ENCODE measurements at regions not wholly inside any gene's neighbourhood (a gene's known extent, or its start where the extent isn't known, plus 50 kb on each side); places are given as distances from the start of the nearest gene placed in this dataset.

DNA sequence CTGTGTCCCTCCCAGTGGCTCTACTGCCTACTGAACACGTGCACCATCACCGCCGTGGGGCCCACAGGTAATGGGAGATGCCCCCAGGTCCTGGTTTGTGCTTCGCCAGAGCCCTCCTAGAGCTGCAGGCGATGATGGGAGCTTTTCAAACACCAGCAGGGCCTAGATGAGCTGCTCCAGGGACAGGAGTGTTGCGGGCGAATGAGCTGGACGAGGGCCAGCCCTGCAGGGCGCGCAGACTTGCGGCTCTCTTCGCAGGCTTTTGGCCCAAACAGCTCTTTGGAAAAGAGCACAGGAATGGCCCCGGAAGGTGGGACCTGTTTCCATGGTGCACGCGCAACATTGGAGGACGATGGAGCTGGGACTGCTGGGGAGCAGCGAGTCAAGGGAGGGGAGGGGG lies 409.3 kb upstream of the SULF2 start:
- DNase-seq: no peak

DNA sequence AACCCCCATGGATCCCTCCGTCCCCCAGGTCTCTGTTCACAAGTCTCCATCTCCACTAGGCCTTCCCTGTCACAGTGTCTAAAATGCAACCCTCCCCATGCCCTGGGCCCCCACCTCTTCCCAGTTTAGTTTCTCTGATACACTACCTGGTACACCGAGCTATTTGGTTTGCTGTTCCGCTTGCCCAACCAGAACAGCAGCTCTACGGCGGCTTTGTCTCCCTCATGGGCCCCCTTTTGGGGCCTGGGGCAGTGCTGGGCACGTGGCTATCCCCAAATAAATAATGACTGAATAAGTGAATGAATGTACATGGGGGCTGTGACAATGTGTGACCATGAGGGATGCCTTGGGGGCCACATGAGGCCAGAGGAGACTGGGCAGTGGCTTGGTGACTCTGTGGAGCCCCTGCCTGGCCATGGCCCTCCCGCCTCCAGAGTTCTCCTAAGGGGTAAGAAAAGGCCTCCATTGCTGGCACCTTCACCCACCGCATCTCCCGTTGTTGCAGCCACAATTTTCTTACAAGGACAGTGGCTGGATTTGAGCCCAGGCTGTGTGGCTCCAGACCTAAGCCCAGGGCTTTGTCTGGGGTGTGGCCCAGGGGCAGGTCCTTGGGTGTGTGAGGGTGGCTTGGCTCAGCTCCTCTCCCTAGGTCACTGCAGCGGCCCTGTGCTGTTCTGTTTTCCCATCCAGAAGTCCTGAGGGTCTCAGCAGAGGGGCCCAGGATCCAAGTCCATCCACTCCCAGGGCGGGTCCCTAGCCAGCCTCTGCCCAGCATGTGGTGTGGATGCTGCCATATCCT lies 408.5 kb upstream of the SULF2 start:
- no peak for DNase-seq

DNA sequence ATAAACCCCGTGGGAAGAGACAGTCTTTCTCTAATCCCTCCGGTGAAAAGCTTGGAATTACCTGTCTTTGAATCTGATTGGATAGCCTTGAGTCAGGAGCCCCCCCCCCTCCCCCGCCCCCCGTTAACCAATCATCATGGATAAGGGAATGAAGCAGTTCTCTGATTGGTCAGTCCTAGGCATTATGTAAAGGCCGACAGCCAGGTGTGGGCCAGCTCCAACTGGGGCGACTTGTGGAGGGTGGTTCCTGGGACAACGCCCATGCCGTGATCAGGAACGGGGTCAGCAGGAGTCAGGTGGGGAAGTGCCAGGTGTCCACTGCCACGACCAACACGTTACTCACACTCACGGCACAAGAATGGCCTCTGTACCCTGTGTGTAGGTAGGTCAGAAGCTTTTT lies 406.8 kb upstream of the SULF2 start:
- DNase-seq: no peak

DNA sequence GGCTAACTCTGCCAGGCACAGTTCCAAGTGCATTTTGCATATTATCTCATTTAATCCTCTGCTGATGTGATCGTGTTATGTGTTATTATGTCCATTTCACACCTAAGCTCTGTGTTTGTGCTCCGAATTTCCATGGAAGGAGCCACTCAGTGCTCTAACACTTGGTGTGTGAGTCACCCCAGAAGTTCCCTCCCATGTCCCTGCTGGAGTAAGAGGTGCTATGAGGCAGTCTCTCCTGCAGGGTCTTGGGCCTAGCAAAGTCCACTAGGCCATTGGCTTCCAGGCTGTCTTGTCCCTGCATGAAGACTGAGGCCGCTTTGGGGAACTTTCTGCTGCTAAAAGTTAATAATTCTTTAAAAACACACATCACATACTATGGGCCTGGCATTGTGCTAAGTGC lies 405.9 kb upstream of the SULF2 start:
- no peak for DNase-seq

DNA sequence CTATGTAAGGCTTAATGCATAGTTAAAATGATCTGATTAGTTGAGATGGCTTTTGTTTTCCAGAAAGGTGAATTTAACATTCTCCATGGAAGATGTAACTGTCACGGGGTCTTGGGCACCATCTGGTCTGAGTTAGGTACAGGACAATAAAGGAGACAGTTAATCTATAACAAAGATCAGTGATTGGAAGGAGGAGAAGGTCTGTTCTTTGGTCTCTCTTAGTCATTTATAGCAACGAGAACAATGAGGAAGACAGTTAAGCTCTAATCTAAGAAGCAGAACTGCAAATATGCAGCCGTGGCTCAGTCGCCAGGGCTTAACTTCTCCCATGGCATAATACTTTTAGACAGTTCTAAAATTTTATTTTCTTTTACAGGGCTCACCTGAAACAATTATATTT lies 405.5 kb upstream of the SULF2 start:
- no peak for DNase-seq

DNA sequence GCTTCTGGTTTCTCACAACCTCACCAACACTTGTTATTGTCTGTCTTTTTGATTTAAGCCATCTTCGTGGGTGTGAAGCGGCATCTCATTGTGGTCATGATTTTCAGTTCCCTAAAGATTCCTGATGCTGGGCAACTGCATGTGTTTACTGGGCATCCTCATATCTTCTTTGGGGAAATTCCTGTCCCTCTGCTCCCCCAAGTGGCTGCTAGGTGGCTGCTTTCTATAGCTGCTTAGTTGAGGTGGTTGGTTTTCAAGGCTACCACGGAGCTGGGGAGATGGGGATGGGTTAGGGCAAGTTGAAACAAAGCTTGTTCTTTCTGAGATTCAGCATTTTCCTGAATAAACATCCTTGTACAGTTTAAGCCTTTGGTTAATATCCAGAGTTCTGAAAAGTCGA lies 403.9 kb upstream of the SULF2 start:
- no peak for DNase-seq

DNA sequence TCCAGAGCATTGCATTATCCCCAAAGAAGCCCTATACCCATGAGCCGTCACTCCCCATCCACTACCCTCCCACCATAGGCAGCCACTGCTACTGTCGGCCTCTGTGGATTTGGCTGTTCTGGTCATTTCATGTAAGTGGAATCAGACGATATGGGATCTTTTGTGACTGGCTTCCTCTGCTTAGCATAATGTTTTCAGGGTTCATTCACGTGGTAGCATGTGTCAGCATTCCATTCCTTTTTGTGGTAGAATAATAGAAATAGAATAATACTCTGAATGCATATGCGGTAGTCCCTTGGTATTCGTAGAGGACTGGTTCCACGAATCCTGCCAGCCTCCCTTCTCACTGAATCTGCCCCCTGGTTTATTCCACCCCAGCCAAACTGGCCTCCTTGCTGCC lies 402.6 kb upstream of the SULF2 start:
- DNase-seq: no peak

DNA sequence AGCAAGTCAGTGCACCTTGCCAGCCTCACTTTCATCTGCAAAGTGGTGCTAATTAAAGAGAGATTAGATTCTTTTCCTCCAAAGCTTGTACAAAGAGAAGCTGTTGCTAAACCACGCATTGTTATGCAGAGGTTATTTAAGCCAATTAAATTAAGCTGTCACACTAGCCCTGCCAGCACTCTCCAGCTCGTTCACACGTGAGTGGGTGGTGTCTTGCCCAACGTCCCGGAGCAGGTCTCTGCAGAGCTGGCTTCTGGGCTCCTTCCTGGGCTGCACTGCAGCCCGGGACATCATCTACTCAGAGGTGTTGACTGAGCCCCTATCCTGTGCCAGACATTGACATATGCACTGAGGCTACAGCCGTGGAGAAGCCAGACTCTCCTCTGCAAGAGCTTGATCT lies 401.6 kb upstream of the SULF2 start:
- no peak for DNase-seq

DNA sequence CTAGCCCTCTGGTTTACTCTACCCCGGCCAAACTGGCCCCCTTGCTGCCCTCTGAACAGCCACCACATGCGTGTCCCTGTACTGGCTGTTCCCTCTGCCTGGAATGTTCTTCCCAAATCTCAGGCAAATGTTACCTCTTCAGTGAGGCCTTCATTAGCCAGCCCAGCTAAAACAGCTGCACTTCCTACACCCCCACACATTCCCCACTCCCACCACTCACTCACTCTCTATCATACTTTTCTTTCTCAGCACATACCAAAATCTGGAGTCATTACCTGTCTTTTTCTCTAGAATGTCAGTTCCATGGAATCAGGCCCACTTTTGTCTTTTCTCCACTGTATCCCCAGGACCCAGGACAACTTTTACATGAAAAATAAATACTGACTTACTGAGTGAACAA lies 401.2 kb upstream of the SULF2 start:
- no peak for DNase-seq

DNA sequence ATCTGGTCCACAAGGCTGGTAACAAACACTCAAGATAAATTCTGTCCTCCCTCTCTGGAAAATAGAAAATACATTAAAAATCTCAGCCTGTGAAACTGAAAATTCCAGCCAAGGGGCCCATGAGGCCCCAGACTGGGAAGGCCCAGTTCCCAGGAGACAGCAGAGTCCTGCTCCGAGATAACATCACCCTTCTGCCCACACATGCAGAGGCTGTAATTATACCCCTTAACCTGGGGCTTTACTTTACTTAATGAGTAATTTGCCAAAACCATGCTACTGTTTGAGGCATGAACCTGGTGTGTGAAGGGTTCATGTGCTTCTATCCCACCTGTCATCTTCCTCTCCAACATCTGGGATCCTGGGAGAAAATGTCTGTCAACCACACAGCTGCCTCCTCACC lies 398.9 kb upstream of the SULF2 start:
- peak; percentile 20 for DNase-seq

DNA sequence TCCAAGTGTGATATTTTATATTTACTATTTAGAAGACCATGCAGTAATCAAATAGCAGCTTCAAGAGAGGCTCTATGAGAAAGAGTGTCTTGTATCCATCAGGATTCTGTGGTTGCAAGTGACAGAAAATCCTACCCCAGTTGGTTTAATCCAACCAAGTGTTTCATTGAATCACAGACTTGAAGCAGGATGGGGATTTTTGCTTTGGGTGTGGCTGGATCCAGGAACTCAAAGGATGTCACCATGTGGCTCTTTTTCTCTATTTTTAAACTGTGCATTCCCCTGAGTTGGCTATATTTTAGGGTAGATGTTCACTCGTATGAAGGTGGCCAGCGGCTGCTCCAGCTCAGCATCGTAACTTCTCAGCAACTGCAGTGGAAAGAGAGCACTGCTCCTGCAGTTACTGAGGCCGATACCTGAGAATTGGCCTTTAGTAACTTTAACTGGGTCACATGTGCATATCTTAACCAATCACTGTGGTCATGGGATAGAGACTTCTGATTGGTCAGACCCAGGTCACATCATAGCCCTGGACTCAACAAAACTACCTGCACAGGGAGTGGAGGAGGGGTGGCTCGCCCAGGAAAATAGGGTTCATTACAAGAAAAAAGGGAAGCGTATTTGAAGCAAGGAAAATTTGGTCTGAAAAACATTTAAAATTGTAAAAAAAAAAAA lies 396.1 kb upstream of the SULF2 start:
- DNase-seq: no peak

DNA sequence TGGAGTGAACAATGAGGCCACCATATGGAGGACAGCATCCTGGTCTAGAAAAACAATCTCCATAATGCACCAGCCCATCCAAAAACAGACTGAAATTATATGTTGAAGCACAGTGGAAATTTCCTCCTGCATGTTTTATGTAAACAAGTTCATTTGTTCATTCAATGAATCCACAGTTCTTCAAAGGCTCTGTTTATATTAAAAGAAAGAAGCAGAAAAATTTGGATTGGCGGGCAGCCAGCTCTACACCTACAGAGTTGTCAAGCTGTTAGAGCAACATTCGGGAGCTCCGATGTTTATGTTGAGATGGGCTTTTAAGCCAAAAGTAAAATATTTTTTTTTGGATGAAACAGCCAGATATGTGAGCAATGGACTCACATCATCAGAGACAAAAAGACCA lies 395.3 kb upstream of the SULF2 start:
- DNase-seq: no peak

DNA sequence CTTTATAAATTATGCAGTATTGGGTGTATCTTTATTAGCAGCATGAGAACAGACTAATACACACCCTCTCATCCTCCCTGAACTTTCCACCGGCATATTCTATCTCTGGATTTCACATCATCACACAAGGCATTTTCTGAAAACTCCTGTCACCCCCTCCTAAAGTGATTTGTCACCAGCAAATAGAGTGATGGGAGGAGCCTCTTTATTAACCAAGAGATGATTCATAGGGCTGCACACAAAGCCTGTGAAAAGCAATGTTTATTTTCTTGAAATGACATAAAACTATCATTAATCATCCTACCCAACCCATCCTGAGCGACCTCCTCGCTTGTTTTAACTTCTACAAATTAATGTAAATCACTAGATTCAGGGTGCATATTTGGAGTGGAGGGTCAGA lies 394.7 kb upstream of the SULF2 start:
- no peak for DNase-seq

DNA sequence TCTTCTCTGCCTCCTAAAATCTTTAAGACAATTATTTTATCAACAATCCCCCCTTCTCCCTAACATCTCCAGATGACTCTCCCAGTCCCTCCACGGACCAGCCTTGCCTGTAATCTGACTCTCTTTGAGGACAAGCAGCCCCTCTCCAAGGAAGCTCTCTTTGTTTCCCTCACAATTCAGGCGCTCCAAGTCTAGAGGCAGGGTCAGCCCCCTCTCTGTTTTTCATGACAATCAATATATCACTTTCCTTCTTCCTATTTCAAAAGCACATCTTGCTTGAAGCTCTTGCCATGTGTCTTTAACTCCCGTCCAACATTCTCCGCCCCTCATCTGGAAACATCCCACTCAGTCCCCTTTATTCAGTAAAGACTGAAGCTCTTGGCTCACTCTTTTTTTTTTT lies 393.4 kb upstream of the SULF2 start:
- DNase-seq: no peak

DNA sequence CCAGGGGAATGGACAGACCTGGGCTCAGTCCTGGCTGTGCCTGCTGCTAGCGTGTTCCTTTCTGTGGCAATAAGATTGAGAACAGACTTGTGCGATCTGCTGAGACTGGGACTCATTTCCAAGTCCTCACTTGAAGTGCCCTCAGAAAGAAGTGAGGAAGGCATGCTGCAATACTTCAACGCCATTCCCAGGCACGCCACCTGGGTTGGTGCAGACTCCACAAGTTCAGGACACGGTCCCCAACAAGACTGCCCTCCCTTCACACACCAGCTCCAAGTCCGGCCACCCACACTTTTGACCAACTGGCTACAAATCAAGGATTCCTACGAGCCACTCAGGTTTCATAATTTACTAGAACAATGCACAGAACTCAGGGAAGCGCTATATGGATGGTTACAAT lies 391.8 kb upstream of the SULF2 start:
- no peak for DNase-seq

DNA sequence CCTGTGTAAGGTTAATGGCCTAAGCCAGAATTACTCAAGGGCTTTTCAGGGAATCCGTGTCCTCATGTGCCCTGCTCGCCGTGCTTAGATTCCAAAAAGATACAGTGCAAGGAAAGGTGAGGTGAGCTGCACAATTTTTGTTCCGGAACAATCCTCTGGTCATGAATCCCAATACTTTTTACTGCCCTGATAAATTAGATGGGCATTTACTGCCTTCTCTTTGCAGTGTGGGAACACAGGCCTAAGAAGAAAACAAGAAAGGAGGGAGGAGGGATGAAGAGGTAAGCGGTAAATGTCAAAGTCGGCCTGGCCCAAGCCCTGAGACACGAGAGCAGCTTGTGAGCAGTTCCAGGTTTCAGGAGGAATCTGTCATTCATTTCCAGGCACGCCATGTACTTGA lies 390.9 kb upstream of the SULF2 start:
- no peak for DNase-seq

DNA sequence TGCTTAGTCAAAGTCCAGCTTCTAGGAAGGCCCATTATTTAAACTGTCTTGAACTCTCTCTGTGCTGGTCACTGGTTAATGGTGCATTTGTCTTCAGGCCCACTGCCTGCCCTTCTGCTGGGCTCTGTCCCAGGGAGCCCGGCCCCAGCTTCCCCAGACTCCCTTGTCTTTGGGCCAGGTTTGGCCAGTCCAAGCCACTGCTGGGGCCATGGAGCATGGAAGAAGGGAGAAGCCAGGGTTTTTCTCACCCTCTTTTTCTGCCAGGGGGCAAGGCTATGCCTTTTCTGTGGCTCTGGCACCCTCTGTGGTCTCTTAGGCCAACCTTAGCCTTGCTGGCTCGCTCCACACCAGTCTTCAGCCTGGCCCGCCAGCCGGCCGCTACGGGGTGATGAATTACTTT lies 390.0 kb upstream of the SULF2 start:
- no peak for DNase-seq

DNA sequence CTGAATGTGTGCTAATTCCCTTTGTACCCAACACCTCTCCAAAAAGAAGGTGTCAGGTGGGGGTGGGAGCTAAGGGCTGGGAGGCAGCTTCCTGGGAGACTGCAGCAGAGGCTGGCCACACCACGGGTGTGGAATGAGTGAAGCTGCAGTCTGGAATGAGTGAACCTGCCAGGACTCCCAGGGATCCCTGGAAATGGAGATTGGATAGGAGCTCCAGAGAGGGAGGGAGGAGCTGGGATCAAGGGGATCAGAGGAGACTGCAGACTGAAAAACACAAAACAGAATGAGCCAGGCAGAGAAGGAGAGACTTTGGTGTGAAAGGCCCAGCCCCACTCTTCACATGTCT lies 387.0 kb upstream of the SULF2 start:
- no peak for DNase-seq

DNA sequence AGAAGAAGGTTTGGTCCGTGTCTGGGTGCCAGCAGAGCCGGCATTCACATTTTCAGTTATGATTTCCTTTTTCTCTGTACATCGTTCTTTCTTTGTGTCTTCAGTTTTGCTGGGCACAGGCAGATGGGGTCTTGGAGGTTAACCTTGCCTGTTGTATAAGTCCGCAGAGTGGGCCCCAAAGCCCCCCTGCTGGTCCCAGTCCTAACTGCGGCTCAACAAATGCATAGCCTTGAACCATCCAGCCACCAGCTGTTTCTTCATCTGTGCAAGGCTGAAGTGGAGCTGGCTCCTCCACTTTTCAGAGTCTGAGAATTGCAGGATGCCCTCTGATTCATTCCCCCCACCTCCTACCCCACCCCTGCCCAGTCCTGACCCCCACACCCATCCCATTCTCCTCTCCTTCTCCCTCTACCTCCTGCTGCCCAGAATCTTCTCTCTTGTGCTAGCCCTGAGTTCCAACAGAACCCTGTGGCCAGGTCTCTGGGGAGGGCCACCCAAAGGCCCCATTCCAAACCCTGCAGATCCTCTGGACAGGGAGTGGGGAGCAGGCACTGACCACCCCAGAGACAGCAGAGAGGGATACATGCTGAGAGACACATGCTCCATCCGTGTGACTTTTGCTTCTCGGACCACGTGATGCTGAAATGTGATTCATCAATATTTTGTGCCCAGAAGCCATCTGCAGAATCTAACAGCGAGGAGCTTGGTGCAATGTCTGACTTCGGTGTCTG lies 386.5 kb upstream of the SULF2 start:
- no peak for DNase-seq

DNA sequence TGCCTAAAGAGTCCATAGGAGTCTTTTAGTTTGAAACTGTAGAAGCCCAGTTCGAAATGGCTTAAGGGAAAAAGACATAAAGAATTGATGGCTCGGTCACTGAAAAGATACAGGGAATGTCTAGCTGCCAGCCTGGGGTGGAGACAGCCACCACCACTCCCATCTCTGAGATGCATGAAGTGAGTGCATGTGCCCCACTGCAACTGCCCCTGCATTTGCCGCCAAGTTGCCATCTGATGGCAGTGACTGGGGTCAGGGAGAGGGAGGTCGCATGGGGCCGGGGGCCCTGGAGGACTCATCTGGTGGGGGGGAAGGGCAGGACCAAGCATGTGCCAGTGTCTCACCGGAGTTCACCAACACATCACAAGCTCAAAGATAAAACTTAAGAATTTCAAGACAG lies 385.8 kb upstream of the SULF2 start:
- no peak for DNase-seq

DNA sequence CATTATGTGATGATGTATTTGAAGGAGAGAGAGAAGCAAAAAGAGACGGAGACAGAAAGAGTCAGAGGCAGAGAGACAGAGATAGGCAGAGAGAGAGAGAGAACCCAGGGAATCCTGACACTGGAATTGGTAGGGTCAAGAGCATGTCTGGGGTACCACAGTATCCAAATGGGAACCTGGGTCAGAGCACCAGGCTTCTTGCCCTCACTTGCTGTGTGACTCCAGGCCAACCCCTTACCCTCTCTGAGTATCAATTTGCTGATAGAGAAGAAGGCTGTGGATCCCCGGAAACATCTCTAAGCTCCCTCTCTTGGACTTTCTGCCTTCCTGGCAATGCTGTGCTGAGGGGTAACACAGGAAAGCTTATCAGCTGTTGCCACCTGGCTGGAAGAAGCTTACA lies 385.3 kb upstream of the SULF2 start:
- DNase-seq: no peak

DNA sequence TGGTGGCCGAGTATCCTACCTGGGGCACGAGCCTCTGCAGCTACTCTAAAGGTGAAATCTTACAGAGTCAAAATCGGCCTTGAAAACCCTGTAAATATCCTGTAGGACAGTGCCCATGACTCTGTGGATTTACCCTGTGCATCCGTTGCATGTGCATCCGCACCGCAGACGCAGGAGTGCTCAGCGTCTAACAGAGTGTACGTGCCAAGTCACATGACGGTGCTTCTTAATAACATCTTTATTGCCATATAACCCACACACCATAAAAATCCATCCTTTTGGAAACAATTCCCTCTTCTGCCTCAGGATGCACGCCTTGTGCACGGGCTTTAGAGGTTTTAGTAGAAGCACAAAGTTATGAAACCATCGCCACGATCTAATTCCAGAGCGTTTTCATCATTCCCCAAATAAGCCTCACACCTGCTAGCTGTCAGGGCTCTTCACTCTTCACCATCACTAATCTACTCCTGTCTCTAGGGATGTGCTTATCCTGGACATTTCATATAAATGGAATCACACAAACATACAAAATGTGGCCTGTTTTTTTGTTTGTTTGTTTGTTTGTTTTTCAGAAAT lies 384.5 kb upstream of the SULF2 start:
- DNase-seq: no peak

DNA sequence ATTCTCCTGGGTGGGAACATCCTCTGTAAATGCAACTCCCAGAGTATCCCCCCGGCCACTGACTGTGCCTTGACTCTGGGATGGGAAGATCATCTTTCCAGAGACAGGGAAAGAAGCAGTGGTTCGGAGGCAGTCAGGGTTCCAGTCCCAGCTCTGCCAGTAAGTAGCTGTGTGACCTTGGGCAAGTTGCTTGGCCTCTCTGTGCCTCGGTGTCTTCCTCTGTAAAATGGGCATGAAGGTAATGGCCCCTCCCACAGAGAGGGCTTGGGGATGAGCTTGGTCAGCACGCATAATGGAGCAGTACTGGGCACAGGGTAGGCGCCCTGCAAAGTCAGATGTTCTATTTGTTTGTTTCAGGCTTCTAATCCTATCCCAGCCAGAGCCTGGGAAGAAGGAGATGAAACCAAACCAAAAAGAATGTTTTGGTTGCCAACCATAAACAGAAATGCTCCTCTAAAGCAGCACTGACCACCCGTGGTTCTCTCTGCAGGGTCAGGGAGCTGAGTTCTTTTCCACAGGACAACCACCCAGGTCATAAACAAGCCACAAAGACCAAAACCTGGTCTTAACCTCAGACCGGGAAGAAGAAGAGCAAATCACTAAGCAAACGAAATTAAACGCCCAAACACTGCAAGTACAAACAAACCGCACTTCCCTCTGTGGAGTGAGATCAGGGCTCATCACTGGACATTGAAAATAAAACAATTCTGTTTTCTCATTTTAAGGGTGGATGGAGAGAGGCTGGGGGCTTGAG lies 381.0 kb upstream of the SULF2 start:
- no peak for DNase-seq

DNA sequence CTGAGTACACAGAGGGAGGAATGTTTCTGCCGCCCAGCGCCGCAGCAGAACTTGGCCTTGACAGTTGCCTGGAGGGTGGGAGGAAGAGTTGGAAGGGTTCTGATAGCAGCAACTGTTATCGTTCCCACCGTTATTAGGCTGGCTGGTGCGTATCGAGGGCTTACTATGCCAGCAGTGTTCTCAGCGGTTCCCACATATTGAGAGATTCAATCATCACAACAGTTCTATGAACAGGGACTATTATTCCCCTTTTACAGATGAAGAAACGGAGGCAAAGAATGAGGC lies 380.1 kb upstream of the SULF2 start:
- DNase-seq: no peak
